Fibroblast of lung (primary cell): ENCODE measurements at regions not wholly inside any gene's neighbourhood (a gene's known extent, or its start where the extent isn't known, plus 50 kb on each side); places are given as distances from the start of the nearest gene placed in this dataset.
"Not testable (repeated sequence)": the region's sequence is repeated elsewhere in the genome, so short reads cannot be mapped to it uniquely, and the experiment has no call there.

Experiments used
- EZH2 ChIP-seq: IDR thresholded peaks from 2 replicates; pipeline ENCODE4 v1.5.1; 2012; ENCODE audit warnings: low read length, control low read depth, mild to moderate bottlenecking; ENCODE audit errors: missing control alignments
- TF ChIP-seq, protein P1 (sequence below), 2 donors: IDR thresholded peaks in 1 of 2; conservative IDR thresholded peaks in 1 of 2; 1 replicate in 1 of 2; 2 replicates in 1 of 2; pipeline ENCODE4 v1.5.1; 2011 to 2012; ENCODE audit warnings: low read length in 2 of 2, control low read depth in 1 of 2, inconsistent platforms in 1 of 2, low read depth in 1 of 2, mild to moderate bottlenecking in 1 of 2

DNA sequence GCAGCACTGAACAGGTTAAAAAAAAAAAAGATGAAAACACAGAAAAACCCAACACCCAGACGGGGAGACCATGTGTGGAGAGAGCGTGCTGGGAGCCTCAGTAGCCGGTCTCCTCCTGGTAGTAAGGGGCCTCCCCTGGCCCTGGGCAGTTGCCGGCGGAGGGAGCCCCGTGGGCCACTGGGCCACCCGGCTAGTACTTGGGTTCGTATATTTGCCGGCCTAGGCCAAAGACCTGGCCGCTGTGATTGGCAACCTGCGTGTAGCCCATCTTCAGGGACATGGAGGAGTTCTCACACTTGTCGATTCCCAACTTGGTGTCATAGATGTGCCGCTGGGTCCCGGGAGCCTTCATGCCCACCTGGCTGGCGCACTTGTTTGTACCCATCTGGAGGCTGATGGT, 798.9 kb downstream of the FOXD4L5 start:
- TF ChIP-seq, protein P1, sequence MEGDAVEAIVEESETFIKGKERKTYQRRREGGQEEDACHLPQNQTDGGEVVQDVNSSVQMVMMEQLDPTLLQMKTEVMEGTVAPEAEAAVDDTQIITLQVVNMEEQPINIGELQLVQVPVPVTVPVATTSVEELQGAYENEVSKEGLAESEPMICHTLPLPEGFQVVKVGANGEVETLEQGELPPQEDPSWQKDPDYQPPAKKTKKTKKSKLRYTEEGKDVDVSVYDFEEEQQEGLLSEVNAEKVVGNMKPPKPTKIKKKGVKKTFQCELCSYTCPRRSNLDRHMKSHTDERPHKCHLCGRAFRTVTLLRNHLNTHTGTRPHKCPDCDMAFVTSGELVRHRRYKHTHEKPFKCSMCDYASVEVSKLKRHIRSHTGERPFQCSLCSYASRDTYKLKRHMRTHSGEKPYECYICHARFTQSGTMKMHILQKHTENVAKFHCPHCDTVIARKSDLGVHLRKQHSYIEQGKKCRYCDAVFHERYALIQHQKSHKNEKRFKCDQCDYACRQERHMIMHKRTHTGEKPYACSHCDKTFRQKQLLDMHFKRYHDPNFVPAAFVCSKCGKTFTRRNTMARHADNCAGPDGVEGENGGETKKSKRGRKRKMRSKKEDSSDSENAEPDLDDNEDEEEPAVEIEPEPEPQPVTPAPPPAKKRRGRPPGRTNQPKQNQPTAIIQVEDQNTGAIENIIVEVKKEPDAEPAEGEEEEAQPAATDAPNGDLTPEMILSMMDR (conservative IDR thresholded peaks at IDR 0.05 in 1 of 2, IDR thresholded peaks at IDR 0.05 in 1 of 2; ENCODE audit: low read depth in 1 of 2, low read length in 2 of 2), result not testable (repeated sequence)
- TF ChIP-seq EZH2, result not testable (repeated sequence)
